Mesodermal cell (in vitro differentiated cells): ENCODE measurements at regions not wholly inside any gene's neighbourhood (a gene's known extent, or its start where the extent isn't known, plus 50 kb on each side); places are given as distances from the start of the nearest gene placed in this dataset.
"Not testable (repeated sequence)": the region's sequence is repeated elsewhere in the genome, so short reads cannot be mapped to it uniquely, and the experiment has no call there.

Experiments
- H3K27ac ChIP-seq: 2 replicates; pipeline ENCODE4 v1.7.0; 2013; ENCODE audit warnings: mild to moderate bottlenecking, low read depth, low read length, moderate library complexity; ENCODE audit not compliant: severe bottlenecking
- H3K36me3 ChIP-seq: 2 replicates; pipeline ENCODE4 v1.7.1; 2013; ENCODE audit warnings: mild to moderate bottlenecking, low read length, moderate library complexity; ENCODE audit not compliant: control insufficient read depth, insufficient read depth
- H3K4me1 ChIP-seq: one replicate; pipeline ENCODE4 v1.7.1; 2013; ENCODE audit warnings: mild to moderate bottlenecking, low read length; ENCODE audit not compliant: insufficient read depth, control insufficient read depth, poor library complexity, severe bottlenecking
- H3K4me3 ChIP-seq: 2 replicates; pipeline ENCODE4 v1.7.0; 2013; ENCODE audit warnings: low read length, control low read depth, mild to moderate bottlenecking; ENCODE audit not compliant: insufficient read depth, poor library complexity, severe bottlenecking; ENCODE audit errors: extremely low read depth
- H3K9me3 ChIP-seq: 2 replicates; pipeline ENCODE4 v1.7.1; 2013; ENCODE audit warnings: mild to moderate bottlenecking, low read length, moderate library complexity; ENCODE audit not compliant: control insufficient read depth
- WGBS, 2 experiments: methylation state at CpG; one replicate each; pipeline ENCODE4 v1.1.5; 2013; ENCODE audit warnings: missing lambda C conversion rate in 2 of 2; ENCODE audit not compliant: insufficient coverage in 2 of 2; 5-methylcytosine and 5-hydroxymethylcytosine counted together

DNA sequence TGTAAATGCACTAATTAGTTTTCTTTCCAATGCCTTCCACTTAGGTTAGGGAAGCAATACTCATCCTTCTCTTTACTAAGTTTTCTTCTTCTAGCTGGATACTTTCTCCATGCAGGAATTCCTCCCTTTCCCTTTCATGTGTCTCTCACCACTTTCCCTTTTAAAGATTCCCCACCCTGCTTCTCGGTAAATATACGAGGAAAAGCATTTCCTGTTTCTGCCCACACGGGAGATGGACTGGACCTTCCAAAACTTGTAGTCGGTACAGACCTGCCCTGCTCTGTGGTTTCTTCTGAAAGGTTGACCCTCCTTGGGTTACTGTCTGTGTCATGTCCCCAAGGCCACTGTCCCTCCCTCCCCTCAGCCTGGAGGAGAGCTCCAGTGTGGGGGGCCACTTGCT, 58.9 kb upstream of the LYZL2 start:
- H3K9me3 ChIP-seq, result no peaks in the 10 kb centered on the region
- H3K4me1 ChIP-seq, result peaks cover 4% of the 10 kb centered on the region
- H3K27ac ChIP-seq, result no peak overlapping the region
- H3K4me3 ChIP-seq, result no peak overlapping the region
- H3K36me3 ChIP-seq, result no peaks in the 10 kb centered on the region
- 72 to 83% methylated on average over 3 to 4 of the region's 4 CpGs for WGBS, 2 experiments

- no peak overlapping the region for H3K27ac ChIP-seq
- no peaks in the 10 kb centered on the region for H3K9me3 ChIP-seq
- H3K4me1 ChIP-seq, result peaks cover 4% of the 10 kb centered on the region
- H3K4me3 ChIP-seq, result no peak overlapping the region
- 2% methylated on average over 6 to 7 of the region's 7 CpGs for WGBS, 2 experiments
- H3K36me3 ChIP-seq, result no peaks in the 10 kb centered on the region
Measured at GRCh38 chr10:30687698-30688213, 58.2 kb upstream of the LYZL2 start.

DNA sequence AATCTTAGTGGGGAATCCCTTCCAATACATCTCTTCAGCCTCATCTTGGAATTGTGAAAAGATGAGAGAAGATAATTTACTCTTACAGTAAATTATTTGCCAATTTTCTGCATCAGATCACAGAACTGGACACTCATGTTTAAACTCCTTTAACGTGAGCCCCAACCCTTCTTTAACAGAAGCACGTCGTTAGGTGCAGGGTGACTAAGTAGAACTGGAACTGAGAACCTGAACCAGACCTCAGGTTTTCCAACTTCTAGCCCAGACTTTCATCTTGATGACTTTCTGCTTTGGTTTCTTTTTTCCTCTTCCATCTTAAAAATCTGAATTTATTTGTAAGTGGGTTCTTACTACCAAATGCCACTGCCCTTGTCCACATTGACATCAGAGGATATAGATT, 57.2 kb upstream of the LYZL2 start:
- Histone ChIP-seq H3K4me1 (peaks cover 4% of the 10 kb centered on the region), H3K9me3 (no peaks in the 10 kb centered on the region), H3K36me3 (no peaks in the 10 kb centered on the region), H3K27ac (no peak overlapping the region), H3K4me3 (no peak overlapping the region)
- WGBS, 2 experiments, result 86% methylated on average over 3 of the region's 3 CpGs; no CpG with 5 or more reads in 1 of the 2 experiments

DNA sequence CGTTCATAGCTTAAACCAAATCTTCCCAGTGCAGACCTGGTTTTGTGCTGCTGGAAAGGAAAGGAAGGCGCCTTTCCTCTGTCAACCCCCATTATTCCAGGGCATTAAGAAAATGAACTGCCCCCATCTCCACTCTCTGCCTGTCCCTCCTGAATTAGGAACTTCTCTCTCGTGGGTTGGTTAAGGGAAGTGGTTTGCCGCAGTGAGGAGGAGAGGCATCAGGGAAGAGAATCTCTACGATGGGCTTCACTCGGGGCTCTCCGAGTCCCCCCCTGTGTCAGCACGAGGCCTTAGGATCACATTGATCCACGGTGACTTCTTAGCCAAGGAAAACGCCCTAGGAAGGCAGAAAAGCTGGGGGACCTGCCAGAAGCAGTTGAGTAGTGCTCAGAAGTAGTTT, 53.9 kb upstream of the LYZL2 start:
- H3K27ac ChIP-seq, result no peak overlapping the region
- H3K9me3 ChIP-seq, result no peaks in the 10 kb centered on the region
- no peaks in the 10 kb centered on the region for H3K36me3 ChIP-seq
- WGBS, 2 experiments, result 93 to 94% methylated on average over 8 to 9 of the region's 10 CpGs
- H3K4me1 ChIP-seq, result peaks cover 4% of the 10 kb centered on the region
- no peak overlapping the region for H3K4me3 ChIP-seq

- H3K27ac ChIP-seq, H3K36me3 ChIP-seq, H3K4me3 ChIP-seq, H3K9me3 ChIP-seq, H3K4me1 ChIP-seq: not testable (repeated sequence)
- WGBS, 2 experiments, result 91 to 100% methylated on average over 2 to 5 of the region's 9 CpGs
Measured at GRCh38 chr10:30682377-30683199, 53.0 kb upstream of the LYZL2 start.

- Histone ChIP-seq H3K36me3 (no peaks in the 10 kb centered on the region), H3K4me1 (no peaks in the 10 kb centered on the region), H3K9me3 (no peaks in the 10 kb centered on the region), H3K27ac (no peak overlapping the region), H3K4me3 (no peak overlapping the region)
- 40 to 67% methylated on average over 1 of the region's 1 CpG for WGBS, 2 experiments
Measured at GRCh38 chr10:30680908-30681307, 51.4 kb upstream of the LYZL2 start.
